Parathyroid adenoma (tissue), 2 donors: ENCODE measurements at regions not wholly inside any gene's neighbourhood (a gene's known extent, or its start where the extent isn't known, plus 50 kb on each side); places are given as distances from the start of the nearest gene placed in this dataset.

Experiments used
- H2AFZ ChIP-seq: fragments of 300-600 bp; sonication (generic); one replicate; pipeline ENCODE4 v1.7.0; 2017; ENCODE audit warnings: antibody characterized with exemption, mild to moderate bottlenecking
- H3K27ac ChIP-seq: fragments of 300-600 bp; sonication (generic); one replicate; pipeline ENCODE4 v1.7.0; 2017
- H3K27me3 ChIP-seq: fragments of 300-600 bp; sonication (generic); one replicate; pipeline ENCODE4 v1.7.0; 2017; ENCODE audit warnings: low read length; ENCODE audit not compliant: control insufficient read depth, insufficient read depth
- H3K36me3 ChIP-seq: fragments of 300-600 bp; sonication (generic); one replicate; pipeline ENCODE4 v1.7.0; 2017; ENCODE audit warnings: low read length; ENCODE audit not compliant: control insufficient read depth, insufficient read depth
- H3K4me1 ChIP-seq: fragments of 300-600 bp; sonication (generic); one replicate; pipeline ENCODE4 v1.7.0; 2017; ENCODE audit warnings: control low read depth
- H3K4me2 ChIP-seq: fragments of 300-600 bp; sonication (generic); one replicate; pipeline ENCODE4 v1.7.0; 2017; ENCODE audit warnings: low read length
- H3K4me3 ChIP-seq: fragments of 300-600 bp; sonication (generic); one replicate; pipeline ENCODE4 v1.7.0; 2017; ENCODE audit warnings: low read depth, low read length
- H3K79me2 ChIP-seq: fragments of 300-600 bp; sonication (generic); one replicate; pipeline ENCODE4 v1.7.0; 2017; ENCODE audit warnings: control low read depth
- H3K9ac ChIP-seq: fragments of 300-600 bp; sonication (generic); one replicate; pipeline ENCODE4 v1.7.0; 2017; ENCODE audit warnings: mild to moderate bottlenecking
- H3K9me3 ChIP-seq: fragments of 300-600 bp; sonication (generic); one replicate; pipeline ENCODE4 v1.7.0; 2017; ENCODE audit warnings: low read length; ENCODE audit not compliant: control insufficient read depth
- CTCF ChIP-seq: fragments of 300-600 bp; sonication (generic); IDR thresholded peaks from one replicate; pipeline ENCODE4 v1.7.0; 2017; ENCODE audit warnings: antibody characterized with exemption, mild to moderate bottlenecking
- donor health status: primary hyperparathyroidism.

- H3K27ac ChIP-seq: no peak overlapping the region
- H3K27me3 ChIP-seq: no peaks in the 10 kb centered on the region
- H2AFZ ChIP-seq: no peak overlapping the region
- H3K4me1 ChIP-seq: no peaks in the 10 kb centered on the region
- no peaks in the 10 kb centered on the region for H3K36me3 ChIP-seq
- no peak overlapping the region for H3K9ac ChIP-seq
- no peaks in the 10 kb centered on the region for H3K9me3 ChIP-seq
- TF ChIP-seq CTCF: no peak
- H3K79me2 ChIP-seq: no peaks in the 10 kb centered on the region
- no peak overlapping the region for H3K4me2 ChIP-seq
- H3K4me3 ChIP-seq: no peak overlapping the region
Observed at GRCh38 chr4:112858751-112859150, 190.7 kb upstream of the ANK2 start.

GRCh38 chr4:112859456-112860184 lies 189.8 kb upstream of the ANK2 start:
- Histone ChIP-seq H3K79me2 (no peaks in the 10 kb centered on the region), H3K4me3 (no peak overlapping the region), H2AFZ (no peak overlapping the region), H3K4me2 (no peak overlapping the region), H3K27ac (no peak overlapping the region), H3K9me3 (no peaks in the 10 kb centered on the region), H3K4me1 (no peaks in the 10 kb centered on the region), H3K36me3 (no peaks in the 10 kb centered on the region), H3K27me3 (no peaks in the 10 kb centered on the region), H3K9ac (no peak overlapping the region)
- TF ChIP-seq CTCF: no peak

- Histone ChIP-seq H3K4me2 (no peak overlapping the region), H3K4me1 (no peaks in the 10 kb centered on the region), H3K27me3 (no peaks in the 10 kb centered on the region), H3K79me2 (no peaks in the 10 kb centered on the region), H3K27ac (no peak overlapping the region), H3K9me3 (no peaks in the 10 kb centered on the region), H3K36me3 (no peaks in the 10 kb centered on the region), H3K4me3 (no peak overlapping the region), H2AFZ (no peak overlapping the region), H3K9ac (no peak overlapping the region)
- no peak for TF ChIP-seq CTCF
Observed at GRCh38 chr4:112860830-112861690, 188.4 kb upstream of the ANK2 start.

DNA sequence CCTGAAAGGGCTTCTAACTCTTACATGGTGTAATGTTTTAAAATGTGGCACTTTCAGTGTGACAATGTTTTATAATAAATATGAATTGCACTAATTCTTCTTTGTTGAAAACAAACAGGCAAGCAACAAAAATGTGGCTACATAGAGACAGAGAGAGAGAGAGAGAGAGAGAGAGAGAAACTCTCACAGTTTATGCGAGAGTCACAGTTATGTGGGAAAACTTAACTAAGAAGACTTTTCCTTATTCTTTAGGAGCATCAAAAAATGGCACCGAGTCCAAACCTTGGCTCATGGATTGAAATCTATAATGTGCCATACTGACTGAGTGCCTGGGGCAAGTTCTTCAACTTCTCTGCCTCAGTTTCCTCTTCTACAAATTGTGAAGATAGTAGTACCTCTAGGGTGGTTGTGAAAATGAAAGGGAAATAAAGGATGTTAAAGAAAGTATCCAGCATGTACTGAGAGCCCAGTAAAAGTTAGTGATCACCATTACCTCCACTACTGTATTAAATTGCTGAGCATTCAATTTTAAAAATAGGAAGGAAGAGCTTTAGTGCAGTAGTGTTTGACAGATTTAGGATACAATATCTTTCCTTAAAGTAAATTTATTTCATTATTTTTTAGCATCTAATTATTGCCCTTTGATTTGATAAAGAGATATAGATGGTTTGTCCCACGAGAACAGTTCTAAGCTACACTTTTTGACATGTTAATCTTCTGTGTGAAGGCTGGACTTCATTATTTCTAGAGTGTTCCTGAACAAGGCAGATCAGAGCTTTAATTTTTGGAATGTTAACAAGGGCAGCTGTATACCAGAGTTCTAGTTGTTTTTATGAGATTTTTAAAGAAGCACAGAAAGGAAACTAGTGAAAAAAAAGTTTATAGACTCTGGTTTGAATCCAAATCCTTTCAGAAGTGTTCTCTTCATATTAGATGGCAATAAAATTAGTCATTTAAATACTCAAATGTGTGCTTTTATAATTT lies 187.5 kb upstream of the ANK2 start:
- no peaks in the 10 kb centered on the region for H3K36me3 ChIP-seq
- TF ChIP-seq CTCF: no peak
- H2AFZ ChIP-seq: no peak overlapping the region
- no peak overlapping the region for H3K4me2 ChIP-seq
- no peaks in the 10 kb centered on the region for H3K4me1 ChIP-seq
- no peaks in the 10 kb centered on the region for H3K9me3 ChIP-seq
- no peak overlapping the region for H3K27ac ChIP-seq
- H3K9ac ChIP-seq: no peak overlapping the region
- H3K4me3 ChIP-seq: no peak overlapping the region
- H3K79me2 ChIP-seq: no peaks in the 10 kb centered on the region
- H3K27me3 ChIP-seq: no peaks in the 10 kb centered on the region
